Midbrain (tissue), 1 donor: ENCODE measurements at regions not wholly inside any gene's neighbourhood (a gene's known extent, or its start where the extent isn't known, plus 50 kb on each side); places are given as distances from the start of the nearest gene placed in this dataset.
"Not testable (repeated sequence)": the region's sequence is repeated elsewhere in the genome, so short reads cannot be mapped to it uniquely, and the experiment has no call there.

Source experiments
- DNase-seq: peaks from one replicate; lab custom pipeline; 2025; lab: John Stamatoyannopoulos, UW

DNA sequence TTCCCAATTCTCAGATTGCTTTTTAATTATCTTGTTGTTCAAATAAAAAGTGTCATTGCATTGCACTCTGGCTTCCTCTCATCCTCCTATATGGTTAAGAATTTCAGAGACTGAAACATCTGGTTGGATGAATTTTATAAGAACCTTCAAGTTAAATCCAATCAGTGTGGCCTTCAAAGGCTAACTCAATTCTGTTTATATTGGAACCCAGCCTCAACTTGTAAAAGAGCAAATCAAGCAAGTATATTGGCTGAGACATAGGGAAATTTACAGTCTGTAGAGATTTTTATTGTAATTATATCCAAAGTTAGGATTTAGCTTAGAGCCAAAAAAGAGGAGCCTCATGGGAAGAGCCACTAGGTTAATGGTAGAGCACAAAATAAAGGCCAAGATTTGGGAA, 159.9 kb upstream of the FER start:
- DNase-seq, result no peak

- no peak for DNase-seq
Observed at GRCh38 chr5:108581026-108581425, 166.7 kb upstream of the FER start.

- no peak for DNase-seq
Observed at GRCh38 chr5:108579236-108579635, 168.5 kb upstream of the FER start.

DNA sequence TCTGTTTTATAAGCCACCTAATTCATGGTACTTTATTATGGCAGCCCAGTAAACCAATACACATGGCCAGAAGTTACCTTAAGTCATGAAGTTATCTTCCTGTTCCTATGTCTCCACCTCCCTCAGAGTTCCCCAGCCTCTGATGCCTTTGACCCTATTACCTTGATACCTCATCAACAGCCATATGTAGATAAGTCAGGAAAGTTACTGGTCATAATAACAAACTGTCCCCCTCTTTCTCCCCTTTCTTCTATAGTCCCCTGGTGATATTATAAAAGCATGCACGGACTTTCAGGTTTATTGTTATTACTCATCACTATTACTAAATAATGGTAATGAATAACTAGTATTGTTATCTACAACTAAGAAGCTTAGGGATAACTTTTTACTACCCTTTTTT, 168.9 kb upstream of the FER start:
- DNase-seq, result no peak

- no peak for DNase-seq
Observed at GRCh38 chr5:108567429-108567828, 180.3 kb upstream of the FER start.

DNA sequence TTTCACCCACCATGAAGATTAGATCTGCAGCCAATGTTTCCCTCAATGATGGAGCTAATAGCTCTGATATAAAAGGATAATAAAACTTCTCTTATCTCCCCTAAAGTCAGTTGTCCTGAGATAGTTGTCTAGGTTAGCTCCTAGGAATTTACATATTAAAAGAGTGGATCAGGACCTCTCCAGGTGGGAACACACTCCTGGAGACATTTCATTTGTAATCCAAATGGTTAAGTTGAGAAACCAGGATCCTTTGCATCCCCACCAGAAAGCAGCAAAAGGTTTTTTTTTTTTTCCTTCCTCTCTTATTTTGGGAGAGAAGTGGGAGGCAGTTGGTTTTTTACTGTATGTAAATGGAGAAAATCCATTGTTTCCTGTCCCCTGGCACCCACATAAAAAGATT, 182.5 kb upstream of the FBXL17 start:
- DNase-seq, result no peak

DNA sequence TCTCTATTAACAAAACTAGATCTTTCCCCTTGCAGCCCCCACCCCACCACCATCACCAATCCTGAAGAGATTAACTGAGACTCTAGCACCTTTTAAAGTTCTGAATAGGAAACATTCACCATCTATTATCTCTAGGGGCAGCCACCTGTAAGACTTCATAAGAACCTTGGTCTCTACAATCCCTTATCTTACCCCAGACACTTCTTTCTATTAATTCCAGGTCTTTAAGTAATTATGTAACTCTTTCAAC, 180.2 kb upstream of the FBXL17 start:
- no peak for DNase-seq

GRCh38 chr5:108561416-108562204, 179.7 kb upstream of the FBXL17 start:
- no peak for DNase-seq

DNA sequence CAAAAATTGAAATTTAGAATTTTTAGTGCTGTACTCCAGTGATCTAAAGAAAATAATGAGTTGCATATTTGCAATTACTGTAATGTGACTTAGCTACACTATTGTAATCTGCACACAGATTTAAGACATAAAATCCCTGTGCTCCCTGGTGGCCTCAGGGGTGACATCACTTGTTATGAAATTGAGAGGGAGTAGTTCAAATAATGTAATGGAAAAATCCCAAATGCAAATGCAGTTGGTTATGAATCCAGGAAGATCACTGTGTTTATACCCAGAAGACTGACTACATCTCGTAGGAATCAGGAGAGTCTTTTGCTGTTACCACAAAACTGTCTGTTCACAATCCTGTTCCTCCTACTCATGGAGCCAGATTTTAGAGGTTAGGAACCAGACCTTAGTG, 178.7 kb upstream of the FBXL17 start:
- DNase-seq, result no peak

DNA sequence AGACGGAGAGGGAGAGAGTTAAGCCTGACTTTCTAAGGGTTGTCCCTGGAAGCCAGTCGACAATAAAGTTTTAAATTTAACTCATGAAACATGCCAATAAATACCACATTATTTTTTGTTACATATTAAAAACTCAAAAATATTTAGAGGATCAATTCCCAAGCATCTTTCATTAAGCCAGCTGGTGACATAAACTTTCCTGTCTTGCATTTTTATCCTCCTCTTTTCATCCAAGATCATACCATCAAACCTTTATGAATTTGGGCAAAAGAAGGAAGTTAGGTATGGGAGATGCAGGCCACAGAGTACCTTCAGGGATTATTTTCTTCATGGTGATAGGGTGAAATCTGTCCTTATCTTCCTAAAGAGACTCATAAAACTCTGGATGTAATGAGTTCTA, 178.3 kb upstream of the FBXL17 start:
- no peak for DNase-seq

- DNase-seq, result not testable (repeated sequence)
Observed at GRCh38 chr5:108558840-108559239, 176.9 kb upstream of the FBXL17 start.

DNA sequence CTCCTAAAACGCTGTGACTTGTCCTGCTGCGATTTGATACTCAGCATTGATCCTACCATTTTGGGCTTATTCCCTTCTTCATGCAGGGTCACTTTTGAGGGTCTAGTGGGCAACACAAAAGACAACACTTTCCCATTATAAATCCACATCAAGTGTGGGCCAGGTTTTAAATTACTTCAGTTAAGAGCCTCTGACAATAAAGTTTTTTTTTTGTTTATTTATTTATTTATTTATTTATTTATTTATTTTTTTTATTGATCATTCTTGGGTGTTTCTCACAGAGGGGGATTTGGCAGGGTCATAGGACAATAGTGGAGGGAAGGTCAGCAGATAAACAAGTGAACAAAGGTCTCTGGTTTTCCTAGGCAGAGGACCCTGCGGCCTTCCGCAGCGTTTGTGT, 176.2 kb upstream of the FBXL17 start:
- not testable (repeated sequence) for DNase-seq

DNA sequence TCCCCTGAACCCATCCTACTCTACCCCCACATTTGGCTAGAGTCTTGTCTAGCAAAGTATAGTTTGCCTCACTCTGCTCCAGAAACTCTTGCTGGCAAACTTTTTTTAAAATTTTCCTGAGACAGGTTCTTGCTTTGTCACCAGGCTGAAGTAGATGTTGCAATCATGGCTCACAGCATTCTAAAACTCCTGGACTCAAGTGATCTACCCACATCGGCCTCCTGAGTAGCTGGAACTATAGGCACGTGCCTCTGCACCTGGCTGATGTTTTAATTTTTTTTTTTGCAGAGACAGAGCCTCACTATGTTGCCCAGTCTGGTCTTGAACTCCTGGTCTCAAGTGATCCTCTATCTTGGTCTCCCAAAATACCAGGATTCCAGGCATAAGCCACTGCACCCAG, 175.8 kb upstream of the FBXL17 start:
- no peak for DNase-seq

- DNase-seq, result no peak
Observed at GRCh38 chr5:108556441-108557145, 174.7 kb upstream of the FBXL17 start.

DNA sequence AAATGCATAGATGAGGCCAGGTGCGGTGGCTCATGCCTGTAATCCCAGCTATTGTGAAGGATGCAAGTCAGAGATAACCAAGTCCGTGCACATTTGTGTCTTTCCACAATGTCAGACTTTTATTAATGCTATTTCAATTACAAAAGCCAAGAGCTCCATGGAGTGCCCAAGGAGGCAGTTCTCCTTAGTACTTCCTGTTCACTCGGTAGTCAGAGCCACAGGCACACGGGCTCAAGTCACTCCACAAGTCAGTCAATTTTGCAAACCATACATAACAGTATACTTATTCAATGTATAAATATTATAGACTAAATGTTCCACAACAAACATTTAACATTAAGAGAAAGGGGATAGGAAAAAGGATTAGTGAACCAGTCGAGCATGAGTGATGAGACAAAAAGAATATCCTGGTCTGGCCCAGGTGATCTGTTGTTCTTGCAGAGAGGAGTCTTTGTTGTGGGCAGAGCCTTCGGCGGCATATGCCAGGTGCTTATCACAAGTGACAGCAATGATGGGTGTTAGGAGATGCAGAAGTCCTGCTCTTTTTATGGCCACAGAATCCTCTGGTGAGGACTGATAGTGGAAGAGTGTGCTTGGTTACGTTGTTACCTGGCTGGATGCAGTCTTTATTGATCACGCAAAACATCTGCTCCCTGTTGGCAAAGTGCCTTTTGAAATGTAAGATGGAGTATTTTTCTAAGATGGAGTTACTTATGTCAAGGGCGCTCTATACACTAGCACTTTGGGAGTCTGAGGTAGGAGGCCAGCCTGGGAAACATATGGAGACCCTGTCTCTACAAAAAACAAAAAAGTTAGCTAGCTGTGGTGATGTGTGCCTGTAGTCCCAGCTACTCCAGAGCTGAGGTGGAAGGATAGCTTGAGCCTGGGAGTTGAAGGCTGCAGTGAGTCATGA, 167.0 kb upstream of the FBXL17 start:
- no peak for DNase-seq

DNA sequence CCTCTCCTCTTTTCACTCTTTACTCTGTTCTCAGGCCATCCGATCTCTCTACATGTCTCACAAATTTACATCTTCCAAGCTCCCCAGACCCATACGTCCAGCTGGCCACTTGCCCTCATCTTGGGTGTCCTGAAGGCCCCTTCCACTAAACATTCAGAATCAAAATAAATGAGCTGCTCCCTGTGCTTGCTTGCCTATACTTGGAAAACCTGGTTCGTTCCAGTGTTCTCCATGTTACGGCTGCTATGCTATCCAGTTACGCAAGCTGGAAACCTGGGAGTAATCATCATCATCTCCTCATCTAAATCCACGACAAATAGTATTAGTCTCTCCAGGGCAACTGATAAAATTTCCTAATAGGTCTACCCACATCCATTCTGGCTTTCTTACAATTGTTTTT, 165.0 kb upstream of the FBXL17 start:
- DNase-seq, result no peak

GRCh38 chr5:108545301-108545700, 163.4 kb upstream of the FBXL17 start:
- DNase-seq, result no peak

GRCh38 chr5:108543486-108543885, 161.6 kb upstream of the FBXL17 start:
- DNase-seq, result no peak

DNA sequence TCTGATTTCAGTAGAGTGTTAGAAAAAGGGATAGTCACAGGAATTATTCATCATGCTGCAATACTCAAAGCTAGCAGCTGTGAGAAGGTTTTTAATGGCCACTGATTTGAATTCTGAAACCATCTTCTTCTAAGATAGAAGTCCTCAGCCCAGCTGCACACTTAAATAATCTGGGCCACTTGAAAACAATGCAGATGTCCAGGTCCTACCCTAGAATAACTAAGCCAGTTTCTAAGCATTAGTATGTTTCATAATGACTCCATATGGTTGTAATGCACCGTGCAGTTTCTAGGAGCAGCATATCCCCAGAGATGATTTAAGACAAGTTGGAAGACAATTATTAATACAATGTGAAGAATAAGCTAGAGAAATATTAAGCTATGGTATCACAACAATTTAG, 159.9 kb upstream of the FBXL17 start:
- DNase-seq, result no peak

- DNase-seq, result no peak
Observed at GRCh38 chr5:108536321-108536720, 154.4 kb upstream of the FBXL17 start.

DNA sequence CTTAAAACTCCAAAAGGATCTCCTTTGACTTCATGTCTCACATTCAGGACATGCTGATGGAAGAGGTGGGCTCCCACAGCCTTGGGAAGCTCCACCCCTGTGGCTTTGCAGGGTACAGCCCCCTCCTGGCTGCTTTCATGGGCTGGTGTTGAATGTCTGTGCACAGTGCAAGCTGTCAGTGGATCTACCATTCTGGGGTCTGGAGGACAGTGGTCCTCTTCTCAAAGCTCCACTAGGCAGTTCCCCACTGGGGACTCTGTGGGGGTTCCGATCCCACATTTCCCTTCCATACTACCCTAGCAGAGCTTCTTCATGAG, 150.2 kb upstream of the FBXL17 start:
- not testable (repeated sequence) for DNase-seq

- no peak for DNase-seq
Observed at GRCh38 chr5:108531367-108532128, 149.7 kb upstream of the FBXL17 start.
